K562 (cell line): ENCODE measurements at regions not wholly inside any gene's neighbourhood (a gene's known extent, or its start where the extent isn't known, plus 50 kb on each side); places are given as distances from the start of the nearest gene placed in this dataset.

Experiments
- CBFB ChIP-seq: sonication (generic); formaldehyde crosslinking; IDR thresholded peaks from 2 replicates; pipeline ENCODE4 v1.4.0; 2020; ENCODE audit warnings: mild to moderate bottlenecking, missing genetic modification reagents
- MXI1 ChIP-seq: IDR thresholded peaks from 2 replicates; pipeline ENCODE4 v1.6.1; 2011; ENCODE audit warnings: low read depth, mild to moderate bottlenecking, improper control_type of control experiment, low read length
- NR2C2 ChIP-seq, 2 experiments: fragments of 200-800 bp in 1 of 2; sonication (Bioruptor generic) in 1 of 2; sonication (generic) in 1 of 2; formaldehyde crosslinking in 1 of 2; IDR thresholded peaks; 2 replicates each; pipeline versions ENCODE4 v1.6.1 to v1.8.0; 2016 to 2022; ENCODE audit warnings: mild to moderate bottlenecking in 1 of 2, missing compliant biosample characterization in 1 of 2, missing genetic modification characterization in 1 of 2, missing genetic modification reagents in 1 of 2
- ZNF274 ChIP-seq: IDR thresholded peaks from 2 replicates; pipeline ENCODE4 v1.6.1; 2011; ENCODE audit warnings: low read depth, mild to moderate bottlenecking, low read length, moderate library complexity, borderline replicate concordance
- ZNF695 ChIP-seq: fragments of 450-650 bp; formaldehyde crosslinking; IDR thresholded peaks from 2 replicates; pipeline ENCODE4 v1.4.0; 2020; ENCODE audit warnings: mild to moderate bottlenecking, moderate library complexity

GRCh38 chr10:36023939-36024338 lies 381.8 kb upstream of the FZD8 start:
- no peak for TF ChIP-seq NR2C2 (CRISPR knock-in tag; IDR thresholded peaks at IDR 0.05)
- TF ChIP-seq NR2C2 (tag; IDR thresholded peaks at IDR 0.05): no peak
- no peak for TF ChIP-seq CBFB (CRISPR knock-in tag)
- TF ChIP-seq ZNF695 (CRISPR knock-in tag): no peak
- TF ChIP-seq ZNF274: no peak
- no peak for TF ChIP-seq MXI1
